AG04449 (cell line): ENCODE measurements at regions not wholly inside any gene's neighbourhood (a gene's known extent, or its start where the extent isn't known, plus 50 kb on each side); places are given as distances from the start of the nearest gene placed in this dataset.
"Not testable (repeated sequence)": the region's sequence is repeated elsewhere in the genome, so short reads cannot be mapped to it uniquely, and the experiment has no call there.

Source experiments
- CTCF ChIA-PET: fragments of 350-600 bp; formaldehyde crosslinking; extraction: SDS; loops from one replicate; lab custom pipeline; 2021; ENCODE audit warnings: antibody characterized with exemption; lab: Yijun Ruan, JAX
- POLR2A ChIA-PET: fragments of 400-600, 350-600 bp; formaldehyde crosslinking; extraction: SDS; loops from one replicate; lab custom pipeline; 2020; ENCODE audit warnings: antibody characterized with exemption, inconsistent platforms; lab: Yijun Ruan, JAX
- DNase-seq: peaks from one replicate; pipeline ENCODE4 v3.0.0-alpha.2; 2010; ENCODE audit warnings: low read depth, low spot score
- H3K4me3 ChIP-seq: 2 replicates; pipeline ENCODE4 v1.5.1; 2011; ENCODE audit warnings: low read depth, mild to moderate bottlenecking, control low read depth, low read length
- TF ChIP-seq, protein P1 (sequence below): IDR thresholded peaks from one replicate; pipeline ENCODE4 v1.5.1; 2011; ENCODE audit warnings: mild to moderate bottlenecking, moderate library complexity, low read length, control low read depth, inconsistent platforms; ENCODE audit not compliant: insufficient read depth; ENCODE audit errors: missing control alignments

DNA sequence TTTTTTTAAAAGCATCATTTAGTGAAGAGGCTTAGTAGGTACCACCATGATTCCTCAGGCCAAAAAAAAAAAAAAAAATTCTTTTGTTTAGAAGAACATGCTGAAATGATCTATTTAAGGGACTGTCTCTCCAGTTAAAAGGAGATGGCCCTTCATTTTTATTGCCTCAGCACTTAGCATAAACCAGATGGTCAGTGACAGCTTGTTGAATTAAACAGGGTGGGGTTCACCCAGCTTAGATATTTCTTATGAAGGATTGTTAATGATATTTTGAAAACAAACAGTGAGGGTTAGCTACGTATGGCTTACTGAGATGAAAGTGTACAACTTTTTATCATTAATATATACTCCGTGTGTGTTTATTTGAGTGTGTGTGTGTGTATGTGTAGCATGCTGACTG lies 203.7 kb downstream of the FAM181B start:
- no peak overlapping the region for H3K4me3 ChIP-seq
- POLR2A ChIA-PET = no interaction called here
- no peak for DNase-seq
- TF ChIP-seq, protein P1, sequence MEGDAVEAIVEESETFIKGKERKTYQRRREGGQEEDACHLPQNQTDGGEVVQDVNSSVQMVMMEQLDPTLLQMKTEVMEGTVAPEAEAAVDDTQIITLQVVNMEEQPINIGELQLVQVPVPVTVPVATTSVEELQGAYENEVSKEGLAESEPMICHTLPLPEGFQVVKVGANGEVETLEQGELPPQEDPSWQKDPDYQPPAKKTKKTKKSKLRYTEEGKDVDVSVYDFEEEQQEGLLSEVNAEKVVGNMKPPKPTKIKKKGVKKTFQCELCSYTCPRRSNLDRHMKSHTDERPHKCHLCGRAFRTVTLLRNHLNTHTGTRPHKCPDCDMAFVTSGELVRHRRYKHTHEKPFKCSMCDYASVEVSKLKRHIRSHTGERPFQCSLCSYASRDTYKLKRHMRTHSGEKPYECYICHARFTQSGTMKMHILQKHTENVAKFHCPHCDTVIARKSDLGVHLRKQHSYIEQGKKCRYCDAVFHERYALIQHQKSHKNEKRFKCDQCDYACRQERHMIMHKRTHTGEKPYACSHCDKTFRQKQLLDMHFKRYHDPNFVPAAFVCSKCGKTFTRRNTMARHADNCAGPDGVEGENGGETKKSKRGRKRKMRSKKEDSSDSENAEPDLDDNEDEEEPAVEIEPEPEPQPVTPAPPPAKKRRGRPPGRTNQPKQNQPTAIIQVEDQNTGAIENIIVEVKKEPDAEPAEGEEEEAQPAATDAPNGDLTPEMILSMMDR = no peak
- CTCF ChIA-PET = no interaction called here

DNA sequence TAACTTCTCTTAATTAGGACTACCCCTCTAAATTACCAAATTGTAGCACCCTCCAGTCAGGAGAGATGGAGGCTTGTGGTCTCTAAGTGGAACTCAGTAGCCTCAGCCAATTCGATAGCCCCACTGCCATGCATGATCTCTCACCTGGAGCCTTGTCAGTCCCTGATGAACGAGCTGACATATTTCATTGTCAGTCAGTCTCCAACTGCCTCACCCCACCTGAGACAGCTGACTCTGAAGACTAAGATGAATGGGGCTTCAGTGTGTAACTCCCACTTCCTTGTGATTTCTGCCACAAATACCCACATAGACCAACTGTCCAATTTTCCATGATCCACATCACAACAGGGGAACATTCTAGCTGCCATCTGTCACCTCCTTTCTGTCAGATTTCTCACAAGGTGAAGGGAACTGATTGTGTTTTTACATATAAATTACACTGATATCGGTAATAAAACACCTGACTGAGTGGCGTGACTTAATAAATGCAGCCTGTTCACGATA lies 206.5 kb downstream of the FAM181B start:
- ChIA-PET POLR2A (no interaction called here), CTCF (no interaction called here)
- H3K4me3 ChIP-seq = no peak overlapping the region
- TF ChIP-seq, protein P1 = no peak
- no peak for DNase-seq

DNA sequence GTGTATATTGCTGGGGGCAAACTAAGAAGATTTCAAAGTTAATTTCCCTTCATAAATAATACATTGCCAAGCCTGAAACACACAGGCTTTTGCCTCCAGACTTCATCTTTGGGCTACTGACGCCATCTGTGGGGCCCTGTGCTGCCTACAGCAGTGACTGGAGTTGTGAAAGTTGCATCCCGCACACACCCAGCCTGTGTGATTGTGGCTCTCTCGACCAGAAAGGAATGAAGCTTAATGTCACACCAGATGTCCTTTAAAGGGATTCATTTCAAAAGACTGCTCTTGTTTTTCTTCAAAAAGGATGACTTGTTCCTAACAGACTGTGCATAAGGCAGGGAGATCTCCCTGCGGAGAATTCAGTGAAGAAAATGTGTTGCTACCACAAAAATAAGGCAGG lies 210.5 kb downstream of the FAM181B start:
- TF ChIP-seq, protein P1 = no peak
- POLR2A ChIA-PET = no interaction called here
- DNase-seq = no peak
- CTCF ChIA-PET = no interaction called here
- no peak overlapping the region for H3K4me3 ChIP-seq

- H3K4me3 ChIP-seq = no peak overlapping the region
- no peak for DNase-seq
- TF ChIP-seq, protein P1 = no peak
- ChIA-PET POLR2A (no interaction called here), CTCF (no interaction called here)
Measured at GRCh38 chr11:82521427-82521826, 212.2 kb downstream of the FAM181B start.

DNA sequence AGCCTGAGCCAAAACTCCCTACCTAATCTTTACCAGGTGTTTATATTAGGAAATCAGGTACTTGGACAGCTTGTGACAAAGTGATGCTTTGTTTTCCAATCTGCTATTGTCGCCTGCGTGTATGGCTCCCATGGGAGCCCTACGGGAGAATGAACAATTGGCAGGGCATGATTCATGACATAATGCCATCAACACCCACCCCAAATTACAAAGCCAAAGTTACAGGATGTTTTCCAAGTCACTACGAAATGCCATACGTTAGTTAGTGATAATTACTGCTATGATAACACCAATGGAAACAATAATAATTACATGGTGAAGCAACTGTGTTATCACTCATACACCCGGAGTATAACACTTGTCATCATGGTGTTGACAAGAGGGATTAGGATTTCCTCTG lies 226.4 kb downstream of the FAM181B start:
- no peak overlapping the region for H3K4me3 ChIP-seq
- no peak for DNase-seq
- CTCF ChIA-PET = no interaction called here
- POLR2A ChIA-PET = no interaction called here
- TF ChIP-seq, protein P1 = no peak

GRCh38 chr11:82505379-82505778 lies 228.3 kb downstream of the FAM181B start:
- H3K4me3 ChIP-seq = no peak overlapping the region
- ChIA-PET POLR2A (no interaction called here), CTCF (no interaction called here)
- TF ChIP-seq, protein P1 = no peak
- no peak for DNase-seq

- CTCF ChIA-PET, H3K4me3 ChIP-seq, DNase-seq, POLR2A ChIA-PET: not testable (repeated sequence)
Measured at GRCh38 chr11:82501174-82501573, 232.5 kb downstream of the FAM181B start.
